ENCODE measurements at regions not wholly inside any gene's neighbourhood (a gene's known extent, or its start where the extent isn't known, plus 50 kb on each side); places are given as distances from the start of the nearest gene placed in this dataset.
"Not testable (repeated sequence)": the region's sequence is repeated elsewhere in the genome, so short reads cannot be mapped to it uniquely, and the experiment has no call there.

- H3K4me1 Mint-ChIP-seq: no peaks in the 10 kb centered on the region
- H3K36me3 Mint-ChIP-seq (ENCODE audit: low read depth): no peaks in the 10 kb centered on the region
- ATAC-seq: no peak
- ChIA-PET CTCF (no interaction called here), POLR2A (no interaction called here)
- no peak overlapping the region for H3K27ac Mint-ChIP-seq
- no peak overlapping the region for H3K4me3 Mint-ChIP-seq
- intact Hi-C loops (cut with DNase I, micrococcal nuclease): no loop called here
- DNase-seq: no peak
- no peaks in the 10 kb centered on the region for H3K9me3 Mint-ChIP-seq (ENCODE audit: low read depth)
- H3K27me3 Mint-ChIP-seq: peaks cover 6% of the 10 kb centered on the region
These were observed 151.7 kb downstream of the SOD2 start for GRCh38 chr6:159541296-159541695.

- intact Hi-C loops (cut with DNase I, micrococcal nuclease): no loop called here
- H3K36me3 Mint-ChIP-seq (ENCODE audit: low read depth): no peaks in the 10 kb centered on the region
- CTCF ChIA-PET: no interaction called here
- ATAC-seq: no peak
- no peaks in the 10 kb centered on the region for H3K9me3 Mint-ChIP-seq (ENCODE audit: low read depth)
- peaks cover 6% of the 10 kb centered on the region for H3K27me3 Mint-ChIP-seq
- H3K4me1 Mint-ChIP-seq: no peaks in the 10 kb centered on the region
- H3K4me3 Mint-ChIP-seq: no peak overlapping the region
- DNase-seq: no peak
- H3K27ac Mint-ChIP-seq: no peak overlapping the region
- POLR2A ChIA-PET: no interaction called here
These were observed 152.2 kb downstream of the SOD2 start for GRCh38 chr6:159540883-159541282.

- Mint-ChIP-seq H3K4me3 (no peak overlapping the region), H3K9me3 (ENCODE audit: low read depth) (no peaks in the 10 kb centered on the region), H3K27me3 (peaks cover 6% of the 10 kb centered on the region), H3K4me1 (no peaks in the 10 kb centered on the region), H3K36me3 (ENCODE audit: low read depth) (no peaks in the 10 kb centered on the region), H3K27ac (no peak overlapping the region)
- intact Hi-C loops (cut with DNase I, micrococcal nuclease): no loop called here
- ChIA-PET CTCF (interaction anchor here (0.6 to 1.1 kb wide), 5 partner anchors 15 to 622 kb away, joined by 3 to 5 read pairs (median 3); no protein-coding TSS in a partner anchor), POLR2A (no interaction called here)
- no peak for ATAC-seq
- DNase-seq: peak; percentile 8
These were observed 152.9 kb downstream of the SOD2 start for GRCh38 chr6:159540152-159540551.

GRCh38 chr6:159538031-159538430 is 155.0 kb downstream of the SOD2 start:
- H3K36me3 Mint-ChIP-seq (ENCODE audit: low read depth); H3K27ac Mint-ChIP-seq; DNase-seq; intact Hi-C loops (cut with DNase I, micrococcal nuclease); H3K9me3 Mint-ChIP-seq (ENCODE audit: low read depth); POLR2A ChIA-PET; H3K4me3 Mint-ChIP-seq; CTCF ChIA-PET; ATAC-seq; H3K27me3 Mint-ChIP-seq; H3K4me1 Mint-ChIP-seq: not testable (repeated sequence)

- H3K4me1 Mint-ChIP-seq: no peaks in the 10 kb centered on the region
These were observed 157.2 kb downstream of the SOD2 start for GRCh38 chr6:159535656-159536350.

GRCh38 chr6:159533568-159533967 is 159.5 kb downstream of the SOD2 start:
- ChIA-PET CTCF (interaction anchor here (0.7 kb wide), 1 partner anchor 122 kb away, joined by 3 read pairs; no protein-coding TSS in a partner anchor), POLR2A (no interaction called here)

More at GRCh38 chr6:159535656-159536350, 157.2 kb downstream of the SOD2 start:
- H3K4me3 Mint-ChIP-seq: no peak overlapping the region
- POLR2A ChIA-PET: no interaction called here
- intact Hi-C loops (cut with DNase I, micrococcal nuclease): no loop called here
- DNase-seq (no peak), ATAC-seq (no peak)
- H3K36me3 Mint-ChIP-seq (ENCODE audit: low read depth): no peaks in the 10 kb centered on the region
- CTCF ChIA-PET: no interaction called here
- H3K9me3 Mint-ChIP-seq (ENCODE audit: low read depth): no peaks in the 10 kb centered on the region
- H3K27me3 Mint-ChIP-seq: no peaks in the 10 kb centered on the region
- no peak overlapping the region for H3K27ac Mint-ChIP-seq

GRCh38 chr6:159533016-159533415 is 160.0 kb downstream of the SOD2 start:
- Mint-ChIP-seq H3K4me3 (no peak overlapping the region), H3K27me3 (peaks cover 3% of the 10 kb centered on the region), H3K36me3 (ENCODE audit: low read depth) (no peaks in the 10 kb centered on the region), H3K4me1 (no peaks in the 10 kb centered on the region), H3K27ac (no peak overlapping the region), H3K9me3 (ENCODE audit: low read depth) (no peaks in the 10 kb centered on the region)
- intact Hi-C loops (cut with DNase I, micrococcal nuclease): no loop called here
- ChIA-PET POLR2A (interaction anchor here (0.6 to 0.7 kb wide), 3 partner anchors 39 to 346 kb away, joined by 3 to 16 read pairs (median 4); no protein-coding TSS in a partner anchor), CTCF (interaction anchor here (0.6 kb wide), 1 partner anchor 125 kb away, joined by 3 read pairs; no protein-coding TSS in a partner anchor)
- no peak for DNase-seq
- no peak for ATAC-seq

More at GRCh38 chr6:159533568-159533967, 159.5 kb downstream of the SOD2 start:
- intact Hi-C loops (cut with DNase I, micrococcal nuclease): no loop called here
- H3K4me1 Mint-ChIP-seq: no peaks in the 10 kb centered on the region
- no peaks in the 10 kb centered on the region for H3K36me3 Mint-ChIP-seq (ENCODE audit: low read depth)
- H3K4me3 Mint-ChIP-seq: no peak overlapping the region
- ATAC-seq: no peak
- peaks cover 3% of the 10 kb centered on the region for H3K27me3 Mint-ChIP-seq
- no peak for DNase-seq
- H3K27ac Mint-ChIP-seq: no peak overlapping the region
- no peaks in the 10 kb centered on the region for H3K9me3 Mint-ChIP-seq (ENCODE audit: low read depth)

- Mint-ChIP-seq H3K4me1 (no peaks in the 10 kb centered on the region), H3K27ac (no peak overlapping the region), H3K4me3 (no peak overlapping the region), H3K27me3 (peaks cover 4% of the 10 kb centered on the region), H3K36me3 (ENCODE audit: low read depth) (no peaks in the 10 kb centered on the region), H3K9me3 (ENCODE audit: low read depth) (no peaks in the 10 kb centered on the region)
- intact Hi-C loops (cut with DNase I, micrococcal nuclease): no loop called here
- DNase-seq: no peak
- no peak for ATAC-seq
- POLR2A ChIA-PET: no interaction called here
- CTCF ChIA-PET: interaction anchor here (0.6 kb wide), 2 partner anchors 104 to 124 kb away, joined by 3 read pairs; no protein-coding TSS in a partner anchor
These were observed 160.9 kb downstream of the SOD2 start for GRCh38 chr6:159532155-159532554.

GRCh38 chr6:159529934-159530333 is 163.1 kb downstream of the SOD2 start:
- DNase-seq: no peak
- POLR2A ChIA-PET: no interaction called here
- no peak overlapping the region for H3K4me3 Mint-ChIP-seq
- H3K27ac Mint-ChIP-seq: no peak overlapping the region
- no peaks in the 10 kb centered on the region for H3K4me1 Mint-ChIP-seq
- intact Hi-C loops (cut with DNase I, micrococcal nuclease): no loop called here
- no peaks in the 10 kb centered on the region for H3K9me3 Mint-ChIP-seq (ENCODE audit: low read depth)
- no peaks in the 10 kb centered on the region for H3K36me3 Mint-ChIP-seq (ENCODE audit: low read depth)
- CTCF ChIA-PET: no interaction called here
- no peak for ATAC-seq
- peaks cover 14% of the 10 kb centered on the region for H3K27me3 Mint-ChIP-seq

GRCh38 chr6:159527351-159527750 is 165.7 kb downstream of the SOD2 start:
- Mint-ChIP-seq H3K27me3 (peaks cover 21% of the 10 kb centered on the region), H3K4me1 (no peaks in the 10 kb centered on the region), H3K4me3 (no peak overlapping the region), H3K27ac (no peak overlapping the region), H3K9me3 (ENCODE audit: low read depth) (no peaks in the 10 kb centered on the region), H3K36me3 (ENCODE audit: low read depth) (no peaks in the 10 kb centered on the region)
- ChIA-PET POLR2A (no interaction called here), CTCF (interaction anchor here (0.7 kb wide), 1 partner anchor 130 kb away, joined by 3 read pairs; no protein-coding TSS in a partner anchor)
- ATAC-seq (no peak), DNase-seq (no peak)
- intact Hi-C loops (cut with DNase I, micrococcal nuclease): no loop called here

- Mint-ChIP-seq H3K4me3 (no peak overlapping the region), H3K4me1 (no peaks in the 10 kb centered on the region), H3K27ac (no peak overlapping the region), H3K9me3 (ENCODE audit: low read depth) (no peaks in the 10 kb centered on the region), H3K36me3 (ENCODE audit: low read depth) (no peaks in the 10 kb centered on the region), H3K27me3 (peaks cover 21% of the 10 kb centered on the region)
- CTCF ChIA-PET: no interaction called here
- no peak for DNase-seq
- intact Hi-C loops (cut with DNase I, micrococcal nuclease): no loop called here
- ATAC-seq: no peak
- POLR2A ChIA-PET: no interaction called here
These were observed 167.5 kb downstream of the SOD2 start for GRCh38 chr6:159525445-159526025.

- Mint-ChIP-seq H3K27me3 (peaks cover 27% of the 10 kb centered on the region), H3K27ac (no peak overlapping the region), H3K9me3 (ENCODE audit: low read depth) (no peaks in the 10 kb centered on the region), H3K4me1 (no peaks in the 10 kb centered on the region), H3K36me3 (ENCODE audit: low read depth) (no peaks in the 10 kb centered on the region), H3K4me3 (no peak overlapping the region)
- ChIA-PET POLR2A (no interaction called here), CTCF (no interaction called here)
- ATAC-seq: no peak
- intact Hi-C loops (cut with DNase I, micrococcal nuclease): no loop called here
- DNase-seq: no peak
These were observed 170.0 kb downstream of the SOD2 start for GRCh38 chr6:159522877-159523547.
